ENCODE measurements at regions not wholly inside any gene's neighbourhood (a gene's known extent, or its start where the extent isn't known, plus 50 kb on each side); places are given as distances from the start of the nearest gene placed in this dataset.

- DNase-seq (no peak), ATAC-seq (no peak)
- intact Hi-C loops (cut with DNase I): no loop called here
- TF ChIP-seq CTCF (IDR thresholded peaks at IDR 0.05): no peak
- Histone ChIP-seq H3K4me1 (no peaks in the 10 kb centered on the region), H3K27me3 (no peaks in the 10 kb centered on the region), H3K36me3 (no peaks in the 10 kb centered on the region), H3K27ac (no peak overlapping the region), H3K4me3 (no peak overlapping the region), H3K9me3 (no peaks in the 10 kb centered on the region)
These were observed 83.6 kb upstream of the MYLIP start for GRCh38 chr6:16045238-16045637.

GRCh38 chr6:16044211-16044643 is 84.7 kb upstream of the MYLIP start:
- H3K27ac ChIP-seq: no peak overlapping the region
- intact Hi-C loops (cut with DNase I): no loop called here
- H3K4me3 ChIP-seq: no peak overlapping the region
- no peaks in the 10 kb centered on the region for H3K27me3 ChIP-seq
- ATAC-seq (no peak), DNase-seq (no peak)
- no peaks in the 10 kb centered on the region for H3K36me3 ChIP-seq
- no peak for TF ChIP-seq CTCF (IDR thresholded peaks at IDR 0.05)
- H3K4me1 ChIP-seq: no peaks in the 10 kb centered on the region
- no peaks in the 10 kb centered on the region for H3K9me3 ChIP-seq

- DNase-seq (no peak), ATAC-seq (no peak)
- H3K27ac ChIP-seq: no peak overlapping the region
These were observed 85.4 kb upstream of the MYLIP start for GRCh38 chr6:16043171-16044135.

GRCh38 chr6:16042751-16043150 is 86.1 kb upstream of the MYLIP start:
- ATAC-seq (no peak), DNase-seq (no peak)
- intact Hi-C loops (cut with DNase I): no loop called here

More at GRCh38 chr6:16043171-16044135, 85.4 kb upstream of the MYLIP start:
- no peak overlapping the region for H3K4me3 ChIP-seq
- no peak for TF ChIP-seq CTCF (IDR thresholded peaks at IDR 0.05)
- no peaks in the 10 kb centered on the region for H3K4me1 ChIP-seq
- intact Hi-C loops (cut with DNase I): no loop called here
- H3K9me3 ChIP-seq: no peaks in the 10 kb centered on the region
- no peaks in the 10 kb centered on the region for H3K36me3 ChIP-seq
- H3K27me3 ChIP-seq: no peaks in the 10 kb centered on the region

GRCh38 chr6:16041327-16041726 is 87.6 kb upstream of the MYLIP start:
- Histone ChIP-seq H3K27me3 (no peaks in the 10 kb centered on the region), H3K27ac (no peak overlapping the region), H3K4me1 (no peaks in the 10 kb centered on the region), H3K36me3 (no peaks in the 10 kb centered on the region), H3K9me3 (no peaks in the 10 kb centered on the region), H3K4me3 (no peak overlapping the region)
- intact Hi-C loops (cut with DNase I): no loop called here
- no peak for TF ChIP-seq CTCF (IDR thresholded peaks at IDR 0.05)
- ATAC-seq (no peak), DNase-seq (no peak)

More at GRCh38 chr6:16042751-16043150, 86.1 kb upstream of the MYLIP start:
- Histone ChIP-seq H3K36me3 (no peaks in the 10 kb centered on the region), H3K4me1 (no peaks in the 10 kb centered on the region), H3K27me3 (no peaks in the 10 kb centered on the region), H3K9me3 (no peaks in the 10 kb centered on the region), H3K27ac (no peak overlapping the region), H3K4me3 (no peak overlapping the region)
- TF ChIP-seq CTCF (IDR thresholded peaks at IDR 0.05): no peak
